Suprapubic skin (tissue), 4 donors: ENCODE measurements at regions not wholly inside any gene's neighbourhood (a gene's known extent, or its start where the extent isn't known, plus 50 kb on each side); places are given as distances from the start of the nearest gene placed in this dataset.

ENCODE experiments used
- DNase-seq, 2 donors: peaks; one replicate each; pipeline ENCODE4 v3.0.0-alpha.2; 2019; ENCODE audit warnings: low spot score in 2 of 2
- H3K27ac ChIP-seq: fragments of 200-600 bp; sonication (generic); one replicate; pipeline ENCODE4 v1.5.1; 2019
- H3K27me3 ChIP-seq: fragments of 200-600 bp; sonication (generic); one replicate; pipeline ENCODE4 v1.5.1; 2019
- H3K36me3 ChIP-seq: fragments of 200-600 bp; sonication (generic); one replicate; pipeline ENCODE4 v1.5.1; 2019
- H3K4me1 ChIP-seq: fragments of 200-600 bp; sonication (generic); one replicate; pipeline ENCODE4 v1.5.1; 2019
- H3K4me3 ChIP-seq: fragments of 200-600 bp; sonication (generic); one replicate; pipeline ENCODE4 v1.5.1; 2019; ENCODE audit warnings: mild to moderate bottlenecking
- H3K9me3 ChIP-seq: fragments of 200-600 bp; sonication (generic); one replicate; pipeline ENCODE4 v1.5.1; 2019
- CTCF ChIP-seq, 2 donors: fragments of 200-600 bp in 1 of 2; fragments of 450-650 bp in 1 of 2; sonication (generic) in 1 of 2; IDR thresholded peaks; one replicate each; pipeline ENCODE4 v1.5.1; 2016 to 2019; ENCODE audit warnings: antibody characterized with exemption in 2 of 2, mild to moderate bottlenecking in 1 of 2, moderate library complexity in 1 of 2
- EP300 ChIP-seq: sonication (generic); formaldehyde crosslinking; IDR thresholded peaks from one replicate; pipeline ENCODE4 v1.6.1; 2017; ENCODE audit warnings: antibody characterized with exemption
- POLR2A ChIP-seq, 2 donors: fragments of 450-650 bp; IDR thresholded peaks; one replicate each; pipeline ENCODE4 v1.6.1; 2017; ENCODE audit warnings: antibody characterized with exemption in 2 of 2, mild to moderate bottlenecking in 2 of 2, moderate library complexity in 2 of 2
- POLR2AphosphoS5 ChIP-seq, 3 donors: sonication (generic); formaldehyde crosslinking; IDR thresholded peaks; one replicate each; pipeline ENCODE4 v1.6.1; 2017; ENCODE audit warnings: antibody characterized with exemption in 3 of 3
- WGBS: methylation state at CpG from one replicate; pipeline ENCODE4 v1.1.5; 2018; 5-methylcytosine and 5-hydroxymethylcytosine counted together

- H3K36me3 ChIP-seq, result no peaks in the 10 kb centered on the region
- H3K27me3 ChIP-seq, result no peaks in the 10 kb centered on the region
- no peak for DNase-seq
- H3K4me1 ChIP-seq, result no peaks in the 10 kb centered on the region
- no peak overlapping the region for H3K27ac ChIP-seq
- TF ChIP-seq POLR2AphosphoS5 (IDR thresholded peaks at IDR 0.05) (no peak), POLR2A (IDR thresholded peaks at IDR 0.05) (no peak), EP300 (no peak), CTCF (IDR thresholded peaks at IDR 0.05) (no peak)
- H3K9me3 ChIP-seq, result no peaks in the 10 kb centered on the region
- 63% methylated on average over 1 of the region's 1 CpG for WGBS
- no peak overlapping the region for H3K4me3 ChIP-seq
These were observed 473.5 kb upstream of the MGAT4C start for GRCh38 chr12:86729739-86730138.

DNA sequence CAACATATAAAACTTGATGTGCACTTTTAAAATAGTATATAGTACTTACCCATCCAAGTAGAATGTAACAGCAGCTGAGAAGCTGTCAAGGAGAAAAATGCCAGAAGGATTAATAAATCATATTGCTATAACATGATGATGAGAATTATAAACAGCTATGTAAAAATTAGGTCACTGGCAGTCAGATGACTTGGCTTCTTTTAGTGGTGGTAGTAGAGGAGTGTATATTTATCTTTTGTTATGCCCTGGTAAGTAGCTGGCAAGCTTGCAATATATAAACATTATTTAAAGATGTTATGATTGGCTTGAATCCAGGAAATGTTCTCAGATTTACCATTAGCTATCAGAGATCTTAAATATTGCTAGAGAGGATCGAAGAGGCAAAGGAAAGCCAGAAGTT, 471.0 kb upstream of the MGAT4C start:
- WGBS, result 30% methylated on average over 1 of the region's 1 CpG
- Histone ChIP-seq H3K4me3 (no peak overlapping the region), H3K4me1 (no peaks in the 10 kb centered on the region), H3K27ac (no peak overlapping the region), H3K36me3 (no peaks in the 10 kb centered on the region), H3K9me3 (no peaks in the 10 kb centered on the region), H3K27me3 (no peaks in the 10 kb centered on the region)
- no peak for DNase-seq
- TF ChIP-seq POLR2A (IDR thresholded peaks at IDR 0.05) (no peak), POLR2AphosphoS5 (IDR thresholded peaks at IDR 0.05) (no peak), CTCF (IDR thresholded peaks at IDR 0.05) (no peak), EP300 (no peak)

- 82% methylated on average over 1 of the region's 1 CpG for WGBS
- Histone ChIP-seq H3K4me1 (no peaks in the 10 kb centered on the region), H3K4me3 (no peak overlapping the region), H3K27me3 (no peaks in the 10 kb centered on the region), H3K9me3 (no peaks in the 10 kb centered on the region), H3K36me3 (no peaks in the 10 kb centered on the region), H3K27ac (no peak overlapping the region)
- DNase-seq, result no peak
- TF ChIP-seq EP300 (no peak), POLR2A (IDR thresholded peaks at IDR 0.05) (no peak), CTCF (IDR thresholded peaks at IDR 0.05) (no peak), POLR2AphosphoS5 (IDR thresholded peaks at IDR 0.05) (no peak)
These were observed 468.5 kb upstream of the MGAT4C start for GRCh38 chr12:86724716-86725115.

DNA sequence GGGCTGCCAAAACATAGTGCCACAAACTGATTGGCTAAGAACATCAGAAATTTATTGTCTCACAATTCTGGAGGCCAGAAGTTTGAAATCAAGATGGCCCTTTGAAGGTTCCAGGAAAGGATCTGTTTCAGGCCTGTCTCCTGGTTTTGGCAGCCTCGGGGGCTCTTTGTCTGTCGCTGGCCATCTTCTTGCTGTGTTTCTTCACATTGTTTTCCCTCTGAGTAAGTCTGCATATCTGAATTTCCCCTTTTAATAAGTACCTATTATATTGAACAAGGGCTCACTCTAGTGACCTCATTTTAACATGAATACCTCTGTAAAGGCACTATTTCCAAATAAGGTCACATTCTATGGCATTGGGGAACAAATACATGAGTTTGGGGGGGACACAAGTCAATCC, 467.1 kb upstream of the MGAT4C start:
- Histone ChIP-seq H3K9me3 (no peaks in the 10 kb centered on the region), H3K36me3 (no peaks in the 10 kb centered on the region), H3K27me3 (no peaks in the 10 kb centered on the region), H3K4me1 (no peaks in the 10 kb centered on the region), H3K4me3 (no peak overlapping the region), H3K27ac (no peak overlapping the region)
- DNase-seq, result no peak
- TF ChIP-seq CTCF (IDR thresholded peaks at IDR 0.05), result no peak
- no peak for TF ChIP-seq EP300
- TF ChIP-seq POLR2AphosphoS5 (IDR thresholded peaks at IDR 0.05), result no peak
- TF ChIP-seq POLR2A (IDR thresholded peaks at IDR 0.05), result no peak
- 71% methylated on average over 2 of the region's 2 CpGs for WGBS

- Histone ChIP-seq H3K36me3 (no peaks in the 10 kb centered on the region), H3K27me3 (no peaks in the 10 kb centered on the region), H3K4me3 (no peak overlapping the region), H3K4me1 (no peaks in the 10 kb centered on the region), H3K9me3 (no peaks in the 10 kb centered on the region), H3K27ac (no peak overlapping the region)
- no peak for TF ChIP-seq POLR2AphosphoS5 (IDR thresholded peaks at IDR 0.05)
- no peak for TF ChIP-seq EP300
- TF ChIP-seq CTCF (IDR thresholded peaks at IDR 0.05), result no peak
- no peak for TF ChIP-seq POLR2A (IDR thresholded peaks at IDR 0.05)
- no peak for DNase-seq
- WGBS, result 85% methylated on average over 5 of the region's 5 CpGs
These were observed 465.7 kb upstream of the MGAT4C start for GRCh38 chr12:86721713-86722397.
